HG03280 (cell line): ENCODE measurements at regions not wholly inside any gene's neighbourhood (a gene's known extent, or its start where the extent isn't known, plus 50 kb on each side); places are given as distances from the start of the nearest gene placed in this dataset.
"Not testable (repeated sequence)": the region's sequence is repeated elsewhere in the genome, so short reads cannot be mapped to it uniquely, and the experiment has no call there.

Experiments
- ATAC-seq: cut with Tn5 transposase; IDR thresholded peaks from one replicate; pipeline ENCODE4 v1.9.1; 2021; ENCODE audit warnings: mild to moderate bottlenecking, moderate library complexity; ENCODE audit not compliant: unreplicated experiment

DNA sequence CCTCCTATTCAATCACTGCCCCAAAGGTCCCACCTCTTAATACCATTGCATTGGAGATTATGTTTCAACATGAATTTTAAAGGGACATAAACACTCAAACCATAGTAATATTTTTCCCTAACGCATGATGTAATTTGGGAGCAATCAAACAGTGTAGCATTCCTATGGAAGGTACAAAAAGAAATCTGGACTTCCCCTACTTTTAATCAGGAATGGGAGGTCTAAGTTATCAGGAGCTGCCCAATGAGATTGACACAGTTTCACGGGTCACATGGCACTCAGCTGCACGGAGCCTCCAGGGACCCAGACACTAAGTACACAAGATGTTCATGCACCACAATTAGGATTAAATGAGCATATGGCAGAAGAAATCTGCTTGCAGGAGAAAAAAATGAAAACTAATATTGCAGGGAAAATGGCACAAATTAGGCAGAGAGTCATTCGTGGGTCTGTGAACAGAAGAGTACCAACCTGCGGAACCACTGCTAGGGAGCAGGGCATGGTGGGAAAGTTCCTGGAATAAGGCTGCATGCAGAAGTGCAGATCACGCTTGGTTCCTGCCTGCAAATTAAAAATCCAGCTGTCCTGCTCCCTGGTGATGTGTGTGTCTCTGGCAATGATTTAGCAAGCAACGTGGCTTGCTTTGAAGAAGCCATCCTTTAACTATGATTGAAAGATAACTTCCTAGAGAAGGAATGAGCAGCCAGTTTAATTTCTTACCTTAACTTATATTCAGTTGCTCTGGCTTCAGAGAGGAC, 326.6 kb upstream of the ID2 start:
- ATAC-seq = no peak

DNA sequence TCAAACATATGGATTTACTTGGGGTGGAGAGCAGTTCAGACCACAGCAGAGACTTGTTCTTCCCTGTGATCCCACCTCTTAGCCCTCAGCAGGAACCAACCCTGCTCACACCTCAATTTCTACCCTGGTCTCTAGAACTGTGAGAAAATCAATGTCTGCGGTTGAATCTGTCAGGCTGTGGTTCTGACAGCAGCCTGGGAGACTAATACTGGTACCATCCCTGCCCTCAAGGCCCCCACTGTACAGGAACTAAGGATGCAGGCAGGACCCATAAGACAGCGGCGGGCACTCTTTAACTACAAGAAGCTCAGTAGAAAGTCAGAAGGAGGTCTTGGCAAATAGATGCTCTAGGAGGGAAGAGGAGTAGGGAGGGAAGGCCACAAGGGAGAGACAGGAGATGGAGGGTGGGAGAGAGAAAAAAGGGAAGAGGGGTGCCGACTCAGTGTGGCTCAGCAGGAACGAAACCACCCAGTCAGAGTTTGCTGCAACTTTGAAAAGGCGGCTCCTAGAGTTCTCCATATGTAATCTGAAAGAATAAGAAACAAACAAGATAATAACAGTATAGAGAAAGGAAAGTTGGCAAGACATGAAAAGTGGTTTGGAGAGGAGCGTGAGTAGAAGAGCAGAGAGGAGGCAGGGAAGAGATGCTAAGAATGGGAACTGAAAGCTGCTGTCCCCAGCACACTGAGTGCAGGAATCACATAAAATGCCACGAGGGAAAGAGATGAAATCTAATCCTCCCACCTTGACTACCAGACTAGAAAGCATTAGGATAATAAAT, 323.9 kb upstream of the ID2 start:
- ATAC-seq = no peak

DNA sequence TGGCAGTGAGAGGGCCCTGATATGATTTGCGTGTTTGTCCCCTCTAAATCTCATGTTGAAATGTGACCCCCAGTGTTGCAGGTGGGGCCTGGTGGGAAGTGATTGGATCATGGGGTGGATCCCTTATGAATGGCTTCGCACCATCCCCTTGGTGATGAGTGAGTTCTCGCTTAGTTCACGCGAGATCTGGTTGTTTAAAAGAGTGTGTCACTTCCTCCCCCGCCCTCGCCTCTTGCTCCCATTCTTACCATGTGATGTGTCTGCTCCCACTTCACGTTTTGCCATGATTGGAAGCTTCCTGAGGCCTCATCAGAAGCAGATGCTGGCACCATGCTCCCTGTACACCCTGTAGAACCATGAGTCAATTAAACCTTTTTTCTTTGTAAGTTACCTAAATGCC, 319.9 kb upstream of the ID2 start:
- ATAC-seq = no peak

DNA sequence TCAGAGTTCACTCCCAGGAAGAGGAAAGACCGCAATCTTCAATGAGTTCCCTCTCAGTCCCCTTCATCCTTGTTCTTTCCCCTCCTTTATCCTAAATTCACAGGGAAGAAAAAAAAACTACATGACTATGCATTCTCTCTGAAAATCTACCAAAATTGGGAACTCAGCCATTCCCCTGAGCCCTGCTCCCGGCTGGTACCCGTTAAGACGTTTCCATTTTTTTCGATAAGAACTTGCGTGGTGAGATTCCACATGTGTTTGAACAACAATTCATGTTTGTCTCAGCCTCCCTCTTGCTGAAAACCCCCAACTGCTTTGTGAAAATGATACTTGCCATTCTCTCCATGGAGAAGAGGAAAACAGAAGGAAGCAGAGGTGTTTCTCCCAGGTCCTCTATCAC, 318.7 kb upstream of the ID2 start:
- ATAC-seq = no peak

DNA sequence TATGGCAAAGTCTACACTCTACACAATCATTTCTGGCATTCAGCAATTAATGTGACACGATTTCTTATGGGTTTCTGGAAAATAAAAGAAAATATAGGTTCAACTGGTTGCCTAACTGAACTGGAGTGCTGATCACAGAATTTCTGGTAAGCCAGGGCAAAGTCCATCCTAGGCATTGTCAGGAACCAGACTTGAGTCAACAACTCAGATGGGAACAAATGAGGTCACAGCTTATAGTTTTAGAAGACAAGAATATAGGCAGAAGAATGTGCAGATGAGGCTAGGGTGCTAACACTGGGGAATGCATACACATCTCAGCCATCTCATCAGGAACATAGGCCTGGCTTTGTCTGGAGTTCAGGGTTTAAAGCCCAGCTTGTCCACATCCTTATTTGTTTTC, 317.2 kb upstream of the ID2 start:
- no peak for ATAC-seq

DNA sequence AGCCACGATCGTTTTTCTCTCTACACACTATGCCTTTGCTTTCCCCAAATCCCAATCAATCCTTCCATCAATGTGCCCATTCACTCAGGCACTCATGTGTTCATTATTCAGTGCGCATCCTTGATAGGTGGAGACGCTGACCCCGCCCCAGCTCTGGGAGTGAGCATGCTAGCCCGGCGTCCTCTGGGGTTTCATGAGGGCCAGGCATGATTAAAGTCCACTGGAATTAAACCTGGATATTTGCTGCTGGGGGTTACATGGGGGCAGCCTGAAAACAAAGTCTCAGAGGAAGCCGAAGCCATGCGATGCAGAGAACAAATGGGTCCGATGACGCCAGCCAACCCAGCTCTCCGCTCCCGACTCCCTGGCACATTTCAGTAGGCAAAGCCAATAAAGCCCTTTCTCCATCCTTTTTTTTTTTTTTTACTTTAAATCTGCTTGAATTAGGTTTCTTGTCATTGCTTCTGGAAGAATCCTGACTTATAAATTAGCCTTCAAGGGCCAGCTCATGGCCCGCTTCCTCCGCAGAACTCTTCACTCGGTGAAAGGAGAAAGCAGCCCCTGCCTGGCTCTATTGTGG, 316.4 kb upstream of the ID2 start:
- ATAC-seq = no peak

DNA sequence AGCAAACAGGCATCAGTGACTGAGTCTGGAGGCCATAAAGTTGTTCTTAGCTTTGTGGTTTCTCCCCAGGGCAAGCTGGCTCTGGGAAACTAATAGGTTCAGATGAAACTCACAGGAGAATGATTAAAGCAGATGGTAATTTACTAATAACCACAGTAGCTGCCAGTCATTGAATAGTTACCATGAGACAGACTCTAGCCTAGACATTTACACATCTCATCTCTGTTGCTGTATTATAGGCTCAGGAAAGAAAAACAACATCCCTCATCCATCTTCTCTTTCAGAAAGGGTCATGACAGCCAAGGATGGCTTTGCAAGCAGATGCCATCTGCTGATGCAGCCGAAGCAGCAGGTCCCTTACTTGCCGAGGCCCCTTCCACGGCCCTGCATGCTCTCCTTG, 314.0 kb upstream of the ID2 start:
- no peak for ATAC-seq

DNA sequence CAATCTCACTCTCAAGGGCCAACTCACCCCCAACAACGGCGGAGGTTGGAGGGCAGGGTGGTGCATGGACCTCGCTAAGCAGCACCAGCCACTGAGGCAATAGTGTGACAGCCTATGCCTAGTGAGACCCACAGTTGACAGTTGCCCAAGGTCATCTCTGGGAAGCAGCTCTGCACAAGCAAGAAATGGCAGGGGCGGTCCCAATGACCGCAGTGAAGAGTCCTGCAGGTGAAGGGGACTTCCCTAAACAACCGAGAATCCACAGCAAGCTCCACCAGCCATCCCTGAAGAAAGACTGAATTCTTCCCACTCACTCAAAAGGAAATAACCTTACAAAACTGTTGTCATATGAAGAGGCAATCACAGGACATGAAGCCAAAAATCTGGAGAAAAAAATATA, 313.4 kb upstream of the ID2 start:
- peak; percentile 67 for ATAC-seq

DNA sequence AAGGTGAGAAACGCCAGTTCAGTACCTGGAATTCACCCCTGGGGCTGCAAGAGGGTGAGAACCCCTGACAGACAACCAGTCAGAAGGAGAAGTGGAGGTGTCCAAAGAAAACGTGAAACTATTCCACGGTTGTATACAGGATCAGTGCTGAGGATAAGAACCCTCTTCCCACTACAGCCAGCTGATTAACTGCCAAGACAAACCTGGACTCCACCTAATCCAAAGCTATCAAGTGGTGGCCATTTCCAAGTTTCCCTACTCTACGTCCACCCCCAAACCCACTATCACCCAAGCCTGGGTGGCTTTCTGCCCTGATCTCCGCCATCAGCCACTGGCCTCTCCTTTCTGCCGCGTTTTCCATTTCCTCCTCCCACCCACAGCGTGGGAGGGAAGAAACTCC, 312.3 kb upstream of the ID2 start:
- no peak for ATAC-seq

DNA sequence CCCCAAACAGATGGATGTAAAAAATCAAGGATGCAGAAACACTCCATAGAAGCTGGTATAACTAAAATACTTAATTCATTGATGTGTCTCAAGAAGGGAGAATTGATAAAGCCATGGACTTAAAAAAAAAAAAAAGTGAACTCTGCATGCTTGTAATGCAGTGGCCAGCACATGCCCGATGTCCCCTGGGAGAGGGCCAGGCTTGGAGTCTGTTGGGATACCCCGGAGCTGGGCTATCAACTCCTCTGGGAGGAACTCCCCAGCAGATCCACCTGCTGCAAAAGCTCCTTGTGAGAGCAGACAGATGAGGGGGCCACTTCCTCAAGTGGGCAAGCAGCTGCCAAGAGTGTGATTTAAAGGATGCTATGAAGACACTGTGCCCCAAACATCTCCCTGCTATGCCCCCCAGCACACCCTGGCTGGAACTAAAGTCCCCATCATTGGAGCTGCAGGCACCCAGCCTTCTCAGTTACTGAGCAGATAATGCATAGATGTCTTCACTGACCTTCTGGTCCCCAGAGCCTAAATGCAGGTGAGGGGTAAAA, 311.5 kb upstream of the ID2 start:
- ATAC-seq = no peak

DNA sequence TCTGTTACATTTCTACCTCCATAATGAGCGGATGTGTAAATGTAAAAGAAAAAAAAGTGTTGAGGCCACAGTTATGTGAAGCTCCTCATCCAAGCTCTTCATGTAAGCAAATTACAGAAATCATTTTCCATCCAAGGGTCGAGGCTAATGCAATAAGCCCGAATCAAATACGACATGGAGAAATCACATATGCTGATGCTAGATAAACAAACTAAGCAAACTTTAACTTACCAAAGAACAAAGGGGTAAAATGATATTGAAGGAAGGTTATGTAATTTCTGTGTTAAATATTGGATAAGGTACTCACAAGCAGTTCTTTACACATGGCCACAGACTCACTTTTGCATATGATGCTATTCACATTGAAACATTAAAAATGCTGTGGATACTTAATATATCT, 310.2 kb upstream of the ID2 start:
- no peak for ATAC-seq

DNA sequence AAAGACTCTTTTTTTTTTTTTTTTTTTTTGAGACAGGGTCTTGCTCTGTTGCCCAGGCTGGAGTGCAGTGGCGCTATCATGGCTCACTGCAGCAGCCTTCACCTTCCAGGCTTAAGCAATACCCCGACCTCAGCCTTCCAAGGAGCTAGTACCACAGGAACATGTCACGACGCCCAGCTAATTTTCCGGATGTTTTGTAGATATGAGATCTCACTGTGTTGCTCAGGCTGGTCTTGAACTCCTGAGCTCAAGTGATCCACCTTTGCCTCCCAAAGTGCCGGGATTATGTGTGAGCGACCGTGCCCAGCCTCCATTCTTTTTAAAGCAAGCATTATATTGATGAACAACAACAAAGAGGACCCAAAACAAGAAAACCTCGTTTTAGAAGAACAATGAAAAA, 307.1 kb upstream of the ID2 start:
- ATAC-seq = no peak

DNA sequence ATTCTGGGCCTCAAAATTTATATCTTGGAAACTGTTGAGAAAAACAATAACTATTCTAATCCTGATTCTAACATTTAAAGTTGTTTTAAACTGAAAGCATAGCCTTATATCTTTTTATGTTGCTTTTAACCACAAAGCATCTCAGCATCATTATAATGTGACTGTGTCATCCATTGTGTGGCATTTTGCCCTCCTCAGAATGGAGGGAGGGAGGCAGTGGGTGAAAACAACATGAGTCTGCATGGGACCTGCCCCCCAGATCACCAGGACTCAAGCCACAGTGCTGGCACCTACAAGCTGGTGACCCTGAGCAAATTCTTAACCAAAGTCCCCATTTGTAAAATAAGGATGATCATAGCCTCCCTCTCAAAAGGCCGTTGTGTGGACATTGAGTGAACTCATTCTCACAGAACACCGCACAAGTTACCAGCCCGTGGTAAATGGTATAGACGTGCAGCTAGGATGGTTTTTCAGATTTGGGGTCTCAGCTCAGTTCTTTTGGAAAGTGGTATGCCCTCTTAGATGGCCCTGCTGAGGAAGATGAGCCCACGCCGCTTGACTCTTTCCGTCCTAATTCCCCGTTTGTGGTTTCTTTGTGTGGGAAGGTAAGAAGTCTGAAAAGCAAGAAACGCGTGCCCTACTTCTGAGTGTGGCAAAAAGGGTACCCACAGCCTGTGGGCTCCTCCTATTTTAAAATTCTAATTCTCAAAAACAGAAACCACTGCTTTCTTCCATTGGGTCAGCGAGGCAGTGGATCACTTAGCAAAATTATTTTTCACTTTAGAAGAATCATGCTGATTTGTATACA, 305.0 kb upstream of the ID2 start:
- ATAC-seq = no peak

DNA sequence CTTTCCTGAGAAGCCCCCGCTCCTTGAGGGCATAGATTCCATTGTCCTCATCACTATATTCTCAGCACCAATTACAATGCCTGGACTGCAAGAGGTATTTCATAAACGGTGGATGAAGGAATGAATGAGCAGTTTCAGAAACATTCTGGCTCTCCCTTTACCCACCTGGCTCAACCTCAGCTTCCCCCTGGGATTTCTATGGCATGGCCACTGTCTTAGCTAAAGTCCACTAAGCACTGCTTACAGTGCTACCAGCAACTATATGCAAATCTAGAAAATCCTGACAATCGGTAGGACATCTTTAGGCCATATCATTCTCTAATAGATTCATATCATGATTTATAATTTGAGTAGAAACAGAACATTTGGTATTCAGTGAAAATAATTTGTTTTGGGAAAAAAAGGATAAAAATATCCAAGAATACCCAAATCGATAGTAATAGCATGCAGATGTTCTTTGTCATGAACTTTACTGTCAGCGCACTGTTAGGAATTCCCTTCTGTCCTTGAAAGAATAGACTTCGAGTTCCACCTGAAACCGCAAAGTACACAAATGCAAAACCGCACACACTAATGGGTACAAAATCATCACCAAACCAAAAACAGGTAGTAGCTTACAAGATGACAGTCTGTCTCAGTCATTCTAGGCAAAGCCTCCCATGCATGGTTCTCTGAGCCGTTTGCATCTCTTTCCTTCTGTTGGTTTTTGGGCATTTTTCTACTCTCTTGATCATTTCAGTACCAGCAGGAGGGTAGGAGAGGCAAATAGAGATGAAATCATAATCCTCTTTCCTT, 303.6 kb upstream of the ID2 start:
- ATAC-seq = peak; percentile 45

DNA sequence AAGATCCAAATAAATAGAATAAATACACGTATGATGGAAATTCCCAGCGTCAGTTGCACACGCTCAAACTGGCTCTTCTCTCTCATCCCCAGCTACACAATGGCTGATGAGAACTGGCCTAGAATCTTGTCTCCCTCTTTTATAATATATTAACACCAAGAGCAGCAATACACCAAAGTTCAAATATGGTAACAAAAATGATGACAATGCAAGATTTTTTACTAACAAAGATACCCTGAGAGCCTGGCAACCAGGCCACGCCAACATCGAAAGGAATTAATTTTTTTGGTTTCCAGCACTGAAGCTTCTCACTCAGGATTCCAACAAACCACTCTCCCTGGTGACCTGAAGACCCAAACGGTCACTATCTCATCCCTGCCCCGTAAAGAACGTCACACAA, 302.7 kb upstream of the ID2 start:
- ATAC-seq = no peak

DNA sequence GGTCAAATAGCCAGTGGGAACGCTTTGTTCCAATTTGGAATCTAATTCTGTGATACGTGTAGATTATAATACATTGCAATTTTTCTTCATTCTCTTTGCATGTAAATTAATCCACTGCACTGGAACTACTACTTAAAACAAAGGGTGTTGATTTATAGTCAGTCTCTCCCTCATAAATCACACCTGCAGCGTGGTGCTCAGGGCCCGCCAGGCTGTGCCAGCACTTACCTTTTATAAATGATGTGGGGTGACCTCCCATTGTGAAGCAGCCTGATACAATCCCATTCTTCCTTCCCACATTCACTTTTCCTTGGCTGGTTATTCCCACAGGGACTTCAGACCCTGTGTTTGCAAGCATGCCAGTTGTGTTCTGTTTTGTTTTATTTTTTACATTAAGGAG, 302.3 kb upstream of the ID2 start:
- no peak for ATAC-seq

DNA sequence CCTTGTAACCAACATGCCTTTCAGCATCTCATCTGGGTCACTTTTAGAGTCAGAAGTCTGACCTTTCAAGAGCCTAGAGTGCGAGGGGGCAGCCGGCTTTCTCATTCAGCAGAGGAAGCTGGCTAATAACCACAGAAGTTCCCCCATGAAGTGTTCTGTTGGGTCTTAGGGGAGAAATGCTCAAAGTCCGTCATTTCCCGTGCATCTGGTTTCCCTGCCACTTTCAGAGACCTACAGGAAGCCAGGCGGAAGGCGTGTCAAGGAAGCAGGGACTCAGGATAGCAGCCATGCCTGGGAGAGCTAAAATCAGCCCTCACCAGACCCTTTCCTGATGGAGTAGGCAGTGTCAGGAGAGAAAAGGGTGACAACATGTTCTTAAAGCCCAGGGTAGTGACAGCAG, 301.8 kb upstream of the ID2 start:
- ATAC-seq = peak; percentile 12

DNA sequence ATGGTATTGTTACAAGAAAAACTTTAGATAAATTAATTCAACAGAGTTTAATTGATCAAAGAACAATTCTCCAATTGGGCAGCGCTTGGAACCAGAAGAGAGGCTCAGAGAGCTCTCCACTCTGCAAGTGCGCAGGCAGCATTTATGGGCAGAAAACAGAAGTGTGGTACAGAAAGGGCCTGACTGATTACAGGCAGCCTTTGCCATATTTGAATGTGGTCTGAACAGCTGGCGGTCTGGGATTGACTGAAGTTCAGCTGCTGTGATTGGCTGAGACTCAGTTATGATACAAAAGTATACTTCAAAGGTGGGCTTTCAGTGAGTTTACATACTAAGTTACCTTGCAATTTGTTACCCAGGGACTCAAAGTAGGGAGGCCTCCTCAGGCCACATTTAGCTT, 301.3 kb upstream of the ID2 start:
- peak; percentile 58 for ATAC-seq

DNA sequence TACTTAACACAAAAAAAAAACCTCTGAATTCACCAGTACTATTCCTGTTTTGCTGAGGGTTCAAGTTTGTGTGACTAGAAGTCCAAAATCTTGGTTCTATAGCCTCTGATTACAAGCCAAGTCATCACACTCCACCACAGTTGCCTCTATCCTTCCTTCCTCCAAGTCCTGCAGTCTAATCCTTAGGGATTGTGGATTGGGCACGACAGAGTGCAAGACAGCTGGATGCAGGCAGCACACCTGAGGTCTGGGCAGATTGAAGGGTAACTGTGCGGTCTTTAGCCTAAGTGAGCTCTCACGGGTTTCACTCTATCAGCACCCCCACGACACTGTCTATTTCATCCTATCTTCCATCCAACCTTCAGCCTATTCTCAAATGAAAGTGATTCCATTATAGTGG, 299.4 kb upstream of the ID2 start:
- no peak for ATAC-seq

DNA sequence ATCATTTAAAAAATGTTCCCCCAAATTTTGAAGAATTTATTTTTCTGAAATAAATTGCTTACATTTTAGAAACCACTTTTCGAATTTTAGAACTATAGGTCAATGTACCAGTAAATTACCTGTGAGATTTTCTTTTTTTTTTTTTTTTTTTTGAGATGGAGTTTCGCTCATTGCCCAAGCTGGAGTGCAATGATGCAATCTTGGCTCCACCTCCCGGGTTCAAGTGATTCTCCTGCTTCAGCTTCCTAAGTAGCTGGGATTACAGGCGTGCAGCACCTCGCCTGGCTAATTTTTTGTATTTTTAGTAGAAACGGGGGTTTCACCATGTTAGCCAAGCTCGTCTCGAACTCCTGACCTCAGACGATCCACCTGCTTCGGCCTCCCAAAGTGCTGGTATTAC, 295.1 kb upstream of the ID2 start:
- ATAC-seq = not testable (repeated sequence)
